ENCODE measurements at regions not wholly inside any gene's neighbourhood (a gene's known extent, or its start where the extent isn't known, plus 50 kb on each side); places are given as distances from the start of the nearest gene placed in this dataset.

DNA sequence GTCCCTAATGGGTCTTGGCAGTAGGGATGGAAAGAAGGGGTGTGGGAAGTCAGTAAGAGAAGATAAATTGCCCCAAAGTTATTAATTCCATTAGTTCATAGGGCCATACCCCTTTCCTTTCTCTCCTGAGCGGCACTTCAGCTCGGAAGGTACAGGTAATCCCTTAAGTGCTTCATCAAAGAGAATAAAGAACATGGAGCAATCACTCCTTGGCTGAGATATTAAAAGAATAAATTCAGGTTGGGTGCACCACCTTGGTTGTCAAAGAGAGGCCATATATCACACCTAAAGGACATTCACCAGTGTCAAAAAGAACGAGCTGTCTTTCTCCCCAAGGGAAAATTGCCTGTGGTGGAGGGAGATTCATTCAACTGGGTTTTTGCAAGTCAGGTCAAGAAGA lies 87.5 kb downstream of the EDN3 start:
- no peaks in the 10 kb centered on the region for H3K9me3 ChIP-seq
- H3K36me3 ChIP-seq: no peaks in the 10 kb centered on the region
- DNase-seq: no peak
- H3K27ac ChIP-seq: no peak overlapping the region
- intact Hi-C loops (cut with DNase I): no loop called here
- peaks cover 6% of the 10 kb centered on the region for H3K27me3 ChIP-seq (ENCODE audit: low read depth)
- ATAC-seq: no peak
- H3K4me1 ChIP-seq: no peaks in the 10 kb centered on the region
- no peak overlapping the region for H3K4me3 ChIP-seq
- TF ChIP-seq, protein P1, sequence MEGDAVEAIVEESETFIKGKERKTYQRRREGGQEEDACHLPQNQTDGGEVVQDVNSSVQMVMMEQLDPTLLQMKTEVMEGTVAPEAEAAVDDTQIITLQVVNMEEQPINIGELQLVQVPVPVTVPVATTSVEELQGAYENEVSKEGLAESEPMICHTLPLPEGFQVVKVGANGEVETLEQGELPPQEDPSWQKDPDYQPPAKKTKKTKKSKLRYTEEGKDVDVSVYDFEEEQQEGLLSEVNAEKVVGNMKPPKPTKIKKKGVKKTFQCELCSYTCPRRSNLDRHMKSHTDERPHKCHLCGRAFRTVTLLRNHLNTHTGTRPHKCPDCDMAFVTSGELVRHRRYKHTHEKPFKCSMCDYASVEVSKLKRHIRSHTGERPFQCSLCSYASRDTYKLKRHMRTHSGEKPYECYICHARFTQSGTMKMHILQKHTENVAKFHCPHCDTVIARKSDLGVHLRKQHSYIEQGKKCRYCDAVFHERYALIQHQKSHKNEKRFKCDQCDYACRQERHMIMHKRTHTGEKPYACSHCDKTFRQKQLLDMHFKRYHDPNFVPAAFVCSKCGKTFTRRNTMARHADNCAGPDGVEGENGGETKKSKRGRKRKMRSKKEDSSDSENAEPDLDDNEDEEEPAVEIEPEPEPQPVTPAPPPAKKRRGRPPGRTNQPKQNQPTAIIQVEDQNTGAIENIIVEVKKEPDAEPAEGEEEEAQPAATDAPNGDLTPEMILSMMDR (IDR thresholded peaks at IDR 0.05): no peak

DNA sequence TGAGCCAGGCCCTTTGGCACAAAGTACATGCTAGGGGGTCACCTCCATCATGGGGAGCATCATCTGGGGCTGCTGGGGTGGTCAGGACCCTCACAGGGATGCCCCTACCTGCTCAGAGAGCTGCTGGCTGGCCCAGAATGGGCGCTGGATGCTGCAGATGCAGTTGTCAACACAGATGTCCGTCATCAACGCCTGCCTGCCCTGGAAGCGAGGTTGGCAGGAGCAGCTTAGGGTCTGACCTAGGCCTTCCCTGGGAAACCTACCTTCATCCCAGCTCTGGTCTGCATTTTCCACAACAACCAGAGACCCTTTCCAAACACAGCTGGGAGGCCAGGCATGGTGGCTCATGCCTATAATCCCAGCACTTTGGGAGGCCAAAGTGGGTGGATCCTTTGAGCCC lies 88.0 kb downstream of the EDN3 start:
- Histone ChIP-seq H3K27ac (no peak overlapping the region), H3K4me1 (no peaks in the 10 kb centered on the region), H3K9me3 (no peaks in the 10 kb centered on the region), H3K36me3 (no peaks in the 10 kb centered on the region), H3K4me3 (no peak overlapping the region), H3K27me3 (ENCODE audit: low read depth) (peaks cover 5% of the 10 kb centered on the region)
- intact Hi-C loops (cut with DNase I): no loop called here
- TF ChIP-seq, protein P1 (IDR thresholded peaks at IDR 0.05): no peak
- DNase-seq (no peak), ATAC-seq (no peak)

DNA sequence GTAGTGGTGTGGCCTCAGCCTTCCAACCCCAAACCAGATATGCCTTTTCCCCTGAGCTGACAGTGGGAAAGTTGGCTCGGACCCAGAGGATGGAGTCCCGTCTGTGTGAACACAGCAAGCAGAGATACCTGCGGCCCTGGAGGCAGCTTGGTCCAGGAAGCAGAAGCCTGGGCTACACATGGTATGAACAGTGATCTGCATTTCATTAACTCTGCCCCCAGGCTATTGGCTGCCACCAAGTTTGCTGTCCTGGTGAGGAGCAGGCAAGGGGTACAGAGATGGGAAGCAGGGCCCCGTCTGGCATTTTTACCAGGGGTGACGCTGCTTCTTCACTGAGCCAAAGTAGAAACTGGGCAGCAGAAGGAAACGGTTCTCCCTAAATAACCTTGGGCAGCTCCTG lies 90.0 kb downstream of the EDN3 start:
- H3K36me3 ChIP-seq: no peaks in the 10 kb centered on the region
- H3K27ac ChIP-seq: no peak overlapping the region
- H3K4me3 ChIP-seq: no peak overlapping the region
- intact Hi-C loops (cut with DNase I): no loop called here
- no peaks in the 10 kb centered on the region for H3K4me1 ChIP-seq
- TF ChIP-seq, protein P1 (IDR thresholded peaks at IDR 0.05): no peak
- DNase-seq: no peak
- peaks cover 9% of the 10 kb centered on the region for H3K27me3 ChIP-seq (ENCODE audit: low read depth)
- H3K9me3 ChIP-seq: no peaks in the 10 kb centered on the region
- no peak for ATAC-seq

DNA sequence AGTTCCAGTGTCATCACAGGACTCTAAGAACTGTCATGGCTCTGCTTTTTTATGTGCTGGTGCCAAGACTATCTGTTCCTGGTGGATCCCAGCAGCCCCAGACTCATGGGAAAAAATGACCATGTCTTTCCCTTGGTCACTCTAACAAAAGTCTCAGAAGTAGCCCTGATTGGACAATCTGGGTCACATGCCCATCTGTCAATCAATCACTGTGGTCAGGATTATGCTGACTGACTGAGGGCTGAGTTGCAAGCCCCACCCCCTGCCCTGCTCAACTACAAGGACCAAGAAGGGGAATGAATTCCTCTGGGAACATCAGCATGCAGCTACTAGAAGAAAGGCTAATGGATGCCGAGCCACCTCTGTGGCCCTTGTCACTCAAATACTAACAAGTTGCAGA lies 91.6 kb downstream of the EDN3 start:
- DNase-seq (no peak), ATAC-seq (no peak)
- H3K4me3 ChIP-seq: no peak overlapping the region
- intact Hi-C loops (cut with DNase I): no loop called here
- no peaks in the 10 kb centered on the region for H3K9me3 ChIP-seq
- peaks cover 20% of the 10 kb centered on the region for H3K27me3 ChIP-seq (ENCODE audit: low read depth)
- no peak overlapping the region for H3K27ac ChIP-seq
- no peaks in the 10 kb centered on the region for H3K36me3 ChIP-seq
- no peaks in the 10 kb centered on the region for H3K4me1 ChIP-seq
- TF ChIP-seq, protein P1 (IDR thresholded peaks at IDR 0.05): no peak

DNA sequence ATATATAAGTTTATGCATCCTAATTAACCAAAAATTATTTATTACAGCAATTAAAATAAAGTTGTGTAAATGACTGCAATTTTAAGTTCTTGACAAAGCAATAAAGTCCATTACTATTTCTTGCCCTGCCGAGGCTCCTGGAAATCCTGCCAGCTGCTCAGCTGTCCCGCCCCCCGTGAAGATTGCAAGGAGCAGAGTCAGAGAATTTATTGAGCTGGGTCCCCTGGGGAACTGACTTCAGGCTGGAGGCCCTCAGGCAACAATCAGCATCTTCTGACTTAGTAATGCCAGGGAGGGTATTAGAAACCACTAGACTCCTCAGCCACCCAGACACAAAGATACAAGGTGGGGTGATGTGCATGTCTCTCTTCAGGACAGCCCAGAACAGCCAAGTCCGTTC lies 92.3 kb downstream of the EDN3 start:
- ATAC-seq: no peak
- TF ChIP-seq, protein P1 (IDR thresholded peaks at IDR 0.05): no peak
- DNase-seq: no peak
- Histone ChIP-seq H3K36me3 (no peaks in the 10 kb centered on the region), H3K27ac (no peak overlapping the region), H3K4me1 (no peaks in the 10 kb centered on the region), H3K4me3 (no peak overlapping the region), H3K27me3 (ENCODE audit: low read depth) (peaks cover 28% of the 10 kb centered on the region), H3K9me3 (no peaks in the 10 kb centered on the region)
- intact Hi-C loops (cut with DNase I): no loop called here

DNA sequence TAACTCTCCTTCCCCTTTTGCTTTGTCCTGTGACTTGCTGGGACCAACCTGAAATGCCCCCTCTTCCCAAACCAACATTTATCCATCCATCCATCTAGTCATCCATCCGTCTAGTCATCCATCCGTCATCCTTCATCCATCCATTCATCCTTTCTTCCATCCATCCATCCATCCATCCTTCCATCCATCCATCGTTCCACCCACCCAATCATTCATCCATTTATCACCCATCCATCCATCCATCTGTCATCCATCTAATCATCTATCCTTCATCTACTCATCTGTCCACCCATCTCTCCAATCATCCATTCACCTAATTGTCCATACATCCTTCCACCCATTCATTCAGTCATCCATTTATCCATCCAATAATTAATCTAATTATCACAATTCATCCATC lies 92.7 kb downstream of the EDN3 start:
- TF ChIP-seq, protein P1 (IDR thresholded peaks at IDR 0.05): no peak
- Histone ChIP-seq H3K27me3 (ENCODE audit: low read depth) (peaks cover 31% of the 10 kb centered on the region), H3K4me3 (no peak overlapping the region), H3K27ac (no peak overlapping the region), H3K4me1 (no peaks in the 10 kb centered on the region), H3K36me3 (no peaks in the 10 kb centered on the region), H3K9me3 (no peaks in the 10 kb centered on the region)
- no peak for DNase-seq
- intact Hi-C loops (cut with DNase I): no loop called here
- no peak for ATAC-seq

Data from lower lobe of right lung (tissue), 2 donors.